GM21515 (cell line): ENCODE measurements at regions not wholly inside any gene's neighbourhood (a gene's known extent, or its start where the extent isn't known, plus 50 kb on each side); places are given as distances from the start of the nearest gene placed in this dataset.
"Not testable (repeated sequence)": the region's sequence is repeated elsewhere in the genome, so short reads cannot be mapped to it uniquely, and the experiment has no call there.

ENCODE experiments used
- ATAC-seq: cut with Tn5 transposase; IDR thresholded peaks from one replicate; pipeline ENCODE4 v1.9.1; 2021; ENCODE audit not compliant: unreplicated experiment

GRCh38 chr6:121857551-121857950, 422.1 kb downstream of the GJA1 start:
- no peak for ATAC-seq

- ATAC-seq = no peak
Measured at GRCh38 chr6:121858310-121858709, 422.9 kb downstream of the GJA1 start.

GRCh38 chr6:121858986-121859385, 423.5 kb downstream of the GJA1 start:
- ATAC-seq = no peak

GRCh38 chr6:121865811-121866210, 430.4 kb downstream of the GJA1 start:
- ATAC-seq = no peak

- no peak for ATAC-seq
Measured at GRCh38 chr6:121867095-121867494, 431.6 kb downstream of the GJA1 start.

- ATAC-seq = no peak
Measured at GRCh38 chr6:121868206-121868605, 432.8 kb downstream of the GJA1 start.

GRCh38 chr6:121873595-121873994, 438.1 kb downstream of the GJA1 start:
- no peak for ATAC-seq

- ATAC-seq = no peak
Measured at GRCh38 chr6:121876721-121877120, 441.3 kb downstream of the GJA1 start.

GRCh38 chr6:121879149-121879548, 443.7 kb downstream of the GJA1 start:
- ATAC-seq = no peak

- ATAC-seq = no peak
Measured at GRCh38 chr6:121880831-121881230, 445.4 kb downstream of the GJA1 start.

GRCh38 chr6:121881974-121882667, 446.7 kb downstream of the GJA1 start:
- no peak for ATAC-seq

- ATAC-seq = no peak
Measured at GRCh38 chr6:121884091-121884490, 448.6 kb downstream of the GJA1 start.

- ATAC-seq = no peak
Measured at GRCh38 chr6:121884620-121885019, 449.2 kb downstream of the GJA1 start.

- no peak for ATAC-seq
Measured at GRCh38 chr6:121885399-121886152, 450.1 kb downstream of the GJA1 start.

- ATAC-seq = no peak
Measured at GRCh38 chr6:121886223-121886830, 450.9 kb downstream of the GJA1 start.

GRCh38 chr6:121887724-121888123, 452.3 kb downstream of the GJA1 start:
- ATAC-seq = no peak

GRCh38 chr6:121890307-121890910, 455.0 kb downstream of the GJA1 start:
- no peak for ATAC-seq

GRCh38 chr6:121895731-121896130, 460.3 kb downstream of the GJA1 start:
- ATAC-seq = not testable (repeated sequence)

GRCh38 chr6:121896363-121896762, 460.9 kb downstream of the GJA1 start:
- ATAC-seq = no peak

- ATAC-seq = no peak
Measured at GRCh38 chr6:121896771-121897170, 461.3 kb downstream of the GJA1 start.

GRCh38 chr6:121897337-121897760, 461.9 kb downstream of the GJA1 start:
- ATAC-seq = no peak

- ATAC-seq = no peak
Measured at GRCh38 chr6:121901432-121901831, 466.0 kb downstream of the GJA1 start.
